ENCODE measurements at regions not wholly inside any gene's neighbourhood (a gene's known extent, or its start where the extent isn't known, plus 50 kb on each side); places are given as distances from the start of the nearest gene placed in this dataset.

GRCh38 chr2:168340931-168341330, 93.5 kb upstream of the STK39 start:
- no peak for DNase-seq

- DNase-seq = no peak
Observed at GRCh38 chr2:168343586-168343985, 96.2 kb upstream of the STK39 start.

GRCh38 chr2:168344706-168345105, 97.3 kb upstream of the STK39 start:
- DNase-seq = no peak

GRCh38 chr2:168345601-168346000, 98.2 kb upstream of the STK39 start:
- no peak for DNase-seq

GRCh38 chr2:168346725-168347477, 99.5 kb upstream of the STK39 start:
- no peak for DNase-seq

GRCh38 chr2:168348076-168348475, 100.7 kb upstream of the STK39 start:
- no peak for DNase-seq

- DNase-seq = peak; percentile 6
Observed at GRCh38 chr2:168350380-168350779, 103.0 kb upstream of the STK39 start.

GRCh38 chr2:168353251-168353650, 102.8 kb upstream of the CERS6 start:
- DNase-seq = no peak

- DNase-seq = no peak
Observed at GRCh38 chr2:168354499-168354898, 101.6 kb upstream of the CERS6 start.

GRCh38 chr2:168355121-168355520, 101.0 kb upstream of the CERS6 start:
- DNase-seq = no peak

- DNase-seq = no peak
Observed at GRCh38 chr2:168355779-168356476, 100.1 kb upstream of the CERS6 start.

GRCh38 chr2:168356477-168356835, 99.6 kb upstream of the CERS6 start:
- DNase-seq = no peak

GRCh38 chr2:168357797-168358472, 98.1 kb upstream of the CERS6 start:
- DNase-seq = no peak

GRCh38 chr2:168359082-168359481, 97.0 kb upstream of the CERS6 start:
- DNase-seq = no peak

- no peak for DNase-seq
Observed at GRCh38 chr2:168363347-168364092, 92.6 kb upstream of the CERS6 start.

GRCh38 chr2:168365094-168365621, 90.9 kb upstream of the CERS6 start:
- peak; percentile 25 for DNase-seq

- DNase-seq = no peak
Observed at GRCh38 chr2:168369031-168369430, 87.0 kb upstream of the CERS6 start.

GRCh38 chr2:168371273-168372019, 84.6 kb upstream of the CERS6 start:
- DNase-seq = no peak

- no peak for DNase-seq
Observed at GRCh38 chr2:168373468-168373867, 82.6 kb upstream of the CERS6 start.

GRCh38 chr2:168375195-168375798, 80.8 kb upstream of the CERS6 start:
- no peak for DNase-seq

- DNase-seq = no peak
Observed at GRCh38 chr2:168378960-168379669, 77.0 kb upstream of the CERS6 start.

Measured in NCI-H187 treated with DMSO at 0.1 percent for 48 hours (cell line).